HTR-8/SVneo (cell line): ENCODE measurements at regions not wholly inside any gene's neighbourhood (a gene's known extent, or its start where the extent isn't known, plus 50 kb on each side); places are given as distances from the start of the nearest gene placed in this dataset.

Experiments
- DNase-seq: peaks from one replicate; pipeline ENCODE4 v3.0.0; 2011; ENCODE audit warnings: low spot score, mixed read lengths; ENCODE audit not compliant: insufficient read length
- FAIRE-seq: peaks from 2 replicates; lab custom pipeline; 2011; peaks lifted over from hg19 to GRCh38; lab: Jason Lieb, UNC

DNA sequence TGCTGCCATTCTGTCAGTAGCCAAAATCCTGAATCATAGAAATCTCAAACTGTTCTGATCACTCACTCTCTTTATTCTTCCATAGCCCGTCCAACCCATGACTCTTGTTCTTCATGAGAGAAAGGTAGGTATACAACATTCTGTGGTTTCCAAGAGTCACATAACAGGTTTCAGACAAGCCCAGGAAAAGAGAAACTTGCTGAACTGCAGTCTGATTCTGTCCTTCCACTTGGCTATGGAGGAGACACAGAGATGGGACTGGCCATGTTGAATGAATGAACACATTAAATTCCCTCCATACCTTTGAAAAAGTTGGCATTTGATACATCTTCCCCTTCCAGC, 880.2 kb upstream of the CELF4 start:
- no peak for FAIRE-seq
- no peak for DNase-seq

- no peak for FAIRE-seq
- no peak for DNase-seq
Measured at GRCh38 chr18:38444971-38445803, 879.6 kb upstream of the CELF4 start.

- no peak for DNase-seq
- FAIRE-seq, result no peak
Measured at GRCh38 chr18:38427736-38428135, 862.1 kb upstream of the CELF4 start.

- FAIRE-seq (no peak), DNase-seq (no peak)
Measured at GRCh38 chr18:38427234-38427633, 861.6 kb upstream of the CELF4 start.

DNA sequence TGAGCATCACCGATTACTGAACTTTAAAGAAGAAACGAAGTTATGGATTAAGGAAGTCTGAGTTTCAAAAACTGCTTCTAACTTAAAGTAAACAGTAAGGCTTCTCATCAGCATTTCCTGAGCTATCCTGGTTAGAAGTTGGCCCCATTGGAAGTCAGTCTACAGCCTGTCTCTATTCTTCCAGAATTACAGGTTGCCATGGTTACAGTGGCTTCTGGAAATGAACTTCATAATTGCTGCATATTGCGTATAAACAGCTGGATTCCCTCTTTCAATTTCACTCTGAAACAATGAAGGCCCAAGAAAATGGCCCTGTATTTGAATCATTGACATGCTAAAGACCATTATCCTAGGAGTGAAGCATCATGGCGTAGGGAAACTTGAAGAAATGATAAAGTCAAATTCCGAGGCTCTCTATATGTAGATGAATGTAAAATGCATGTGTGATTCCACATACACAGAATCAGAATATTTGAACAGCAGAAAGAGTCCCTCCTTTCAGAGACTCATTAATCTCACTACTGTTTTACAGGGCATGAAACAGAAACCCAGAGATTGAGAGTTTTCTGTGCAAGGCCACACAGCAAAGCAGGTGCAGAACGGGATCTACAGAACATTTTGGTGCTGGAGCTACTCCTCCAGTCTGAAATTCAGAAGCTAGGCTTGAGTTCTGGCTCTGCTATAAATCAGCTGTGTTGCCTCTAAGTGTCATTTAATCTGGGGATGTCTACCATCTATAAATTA, 856.4 kb upstream of the CELF4 start:
- no peak for DNase-seq
- FAIRE-seq, result no peak

DNA sequence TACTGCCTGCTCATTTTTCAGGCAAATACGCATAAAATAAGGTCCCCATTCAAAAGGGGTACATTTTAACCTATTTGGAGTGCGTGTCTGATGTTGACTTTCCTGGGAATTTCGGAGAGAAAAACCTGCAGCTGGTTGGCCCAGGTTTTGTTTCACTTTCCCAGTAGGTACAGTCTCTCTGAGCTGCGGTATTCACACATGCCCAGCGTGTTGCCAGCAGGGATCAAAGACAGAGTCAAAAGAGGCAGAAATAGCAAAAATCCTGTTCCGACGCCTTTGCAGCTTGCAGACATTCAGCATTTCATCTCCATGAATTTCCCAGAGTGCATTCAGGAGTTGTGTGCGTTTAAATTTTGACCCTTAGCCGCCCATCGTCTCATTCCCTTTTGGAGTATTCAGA, 855.4 kb upstream of the CELF4 start:
- DNase-seq (no peak), FAIRE-seq (no peak)

- FAIRE-seq (no peak), DNase-seq (no peak)
Measured at GRCh38 chr18:38420611-38421010, 855.0 kb upstream of the CELF4 start.

DNA sequence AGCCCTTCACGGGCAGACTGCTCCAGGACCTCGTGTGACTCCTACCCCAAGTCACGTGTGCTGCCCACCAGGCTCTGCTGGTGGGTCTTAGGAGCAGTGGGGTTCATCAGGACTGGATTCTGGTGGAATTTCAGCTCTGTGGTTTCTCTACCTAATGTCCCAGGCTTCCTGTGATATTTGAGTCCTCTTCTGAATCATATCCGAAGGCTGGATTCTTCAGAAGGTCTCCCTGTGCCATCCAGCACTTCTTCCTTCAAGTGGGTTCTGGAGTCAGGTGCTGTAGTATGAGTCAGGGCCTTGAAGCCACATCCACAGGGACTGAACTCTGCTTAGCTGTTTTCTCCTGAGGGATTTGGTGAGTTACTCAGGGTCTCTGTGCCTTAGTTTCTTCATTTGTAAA, 850.2 kb upstream of the CELF4 start:
- DNase-seq, result no peak
- FAIRE-seq, result no peak

GRCh38 chr18:38413193-38413592, 847.6 kb upstream of the CELF4 start:
- DNase-seq (no peak), FAIRE-seq (no peak)

DNA sequence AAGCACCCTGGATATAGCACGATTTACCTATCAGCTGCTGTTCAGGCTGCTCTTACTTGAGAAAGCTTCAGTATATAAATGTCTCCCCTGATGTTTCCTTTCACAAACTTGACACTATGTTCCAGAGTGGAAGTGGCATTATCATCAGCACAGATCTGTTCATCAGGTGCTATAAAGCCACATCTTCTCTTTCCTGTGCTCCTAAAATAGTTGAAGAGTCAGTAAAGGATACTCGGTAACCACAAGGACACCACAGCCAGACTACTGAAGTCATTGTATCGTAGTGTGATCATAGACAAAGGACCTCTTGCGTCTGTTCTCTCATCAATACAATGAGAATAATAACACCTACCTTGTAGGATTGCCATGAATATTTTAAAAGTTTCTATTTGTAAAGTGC, 841.0 kb upstream of the CELF4 start:
- no peak for FAIRE-seq

GRCh38 chr18:38402509-38402908, 836.9 kb upstream of the CELF4 start:
- DNase-seq (no peak), FAIRE-seq (no peak)

More for the DNA sequence above, 841.0 kb upstream of the CELF4 start:
- DNase-seq, result no peak

DNA sequence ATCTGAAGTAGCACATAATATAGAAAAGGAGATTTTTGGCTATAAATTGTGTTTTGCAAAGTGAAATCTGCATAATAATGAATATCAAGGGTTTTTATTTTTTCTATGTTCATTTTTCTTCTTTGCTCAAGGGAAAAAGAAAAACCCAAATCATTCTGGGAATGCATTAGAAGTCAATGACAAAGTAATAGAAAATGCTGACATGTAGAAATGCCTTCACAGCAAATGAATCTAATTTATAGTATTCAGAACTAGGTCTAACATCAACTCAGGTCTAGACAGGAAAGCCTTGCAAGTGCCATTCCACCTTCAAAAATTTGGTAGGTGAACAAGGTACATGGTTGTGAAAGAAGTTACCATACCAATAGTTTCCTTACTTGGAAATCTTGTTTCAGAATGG, 831.5 kb upstream of the CELF4 start:
- DNase-seq (no peak), FAIRE-seq (no peak)

DNA sequence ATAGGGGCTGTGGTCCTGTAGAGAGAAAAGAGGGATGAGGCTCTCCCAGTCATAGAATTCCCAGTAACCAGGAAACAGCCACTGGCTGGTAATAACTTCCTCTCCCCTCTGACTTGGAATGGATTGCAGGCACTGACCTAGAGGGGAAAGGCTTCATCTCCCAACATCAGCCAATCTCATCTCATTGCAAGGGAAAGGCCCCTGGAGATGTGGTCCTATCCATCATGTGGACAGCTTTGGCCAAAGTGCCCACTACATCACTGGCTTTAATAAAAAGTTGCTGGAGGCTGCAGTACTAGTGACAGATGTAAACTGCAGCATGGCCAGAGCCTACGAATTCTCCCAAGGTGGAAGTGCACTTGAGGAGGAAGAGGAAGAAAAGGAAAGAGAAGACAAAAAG, 820.5 kb upstream of the CELF4 start:
- DNase-seq (no peak), FAIRE-seq (no peak)

DNA sequence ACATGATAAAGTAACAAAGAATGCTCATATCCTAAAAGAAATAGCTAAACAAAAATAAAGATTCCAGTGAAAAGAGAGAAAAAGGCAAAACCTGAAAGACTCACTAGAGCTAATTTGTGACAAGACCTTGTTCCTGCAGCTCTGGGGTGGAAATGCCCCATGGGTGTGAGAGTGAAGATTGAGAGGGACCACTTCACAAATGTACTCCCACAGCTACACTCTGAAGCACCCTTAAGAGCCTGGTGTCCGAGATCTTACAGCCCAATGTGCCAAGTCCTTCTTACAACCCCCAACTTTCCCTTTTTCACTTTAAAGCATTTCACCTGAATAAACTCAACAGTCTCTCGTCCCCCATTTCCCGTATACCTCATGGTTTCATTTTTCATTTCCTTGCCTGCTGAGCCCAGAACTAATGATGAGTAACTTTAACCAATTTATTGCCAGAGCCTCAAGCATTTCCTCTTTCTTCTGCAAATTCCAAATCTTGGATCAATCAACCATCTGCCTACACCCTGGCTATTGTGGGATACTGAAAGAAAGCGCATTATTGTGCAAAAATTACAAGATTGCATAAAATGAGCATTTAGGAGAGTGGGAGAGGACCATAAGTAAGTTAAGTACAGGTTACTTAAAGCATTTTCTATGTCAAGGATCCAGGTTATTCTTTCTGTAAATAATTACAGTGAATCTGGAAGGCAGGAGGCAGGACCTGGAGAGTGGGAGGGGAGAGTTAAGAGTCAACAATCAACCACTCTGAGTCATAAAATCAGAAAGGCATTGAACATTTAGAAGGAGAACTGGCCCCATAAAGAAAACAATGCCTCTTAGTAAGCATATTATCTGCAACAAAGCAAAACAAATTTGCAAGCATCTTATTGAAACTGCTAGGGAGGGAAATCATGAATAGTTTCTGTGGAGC, 804.4 kb upstream of the CELF4 start:
- no peak for DNase-seq

GRCh38 chr18:38368886-38369285, 803.3 kb upstream of the CELF4 start:
- FAIRE-seq (no peak), DNase-seq (no peak)

More for the DNA sequence above, 804.4 kb upstream of the CELF4 start:
- no peak for FAIRE-seq

DNA sequence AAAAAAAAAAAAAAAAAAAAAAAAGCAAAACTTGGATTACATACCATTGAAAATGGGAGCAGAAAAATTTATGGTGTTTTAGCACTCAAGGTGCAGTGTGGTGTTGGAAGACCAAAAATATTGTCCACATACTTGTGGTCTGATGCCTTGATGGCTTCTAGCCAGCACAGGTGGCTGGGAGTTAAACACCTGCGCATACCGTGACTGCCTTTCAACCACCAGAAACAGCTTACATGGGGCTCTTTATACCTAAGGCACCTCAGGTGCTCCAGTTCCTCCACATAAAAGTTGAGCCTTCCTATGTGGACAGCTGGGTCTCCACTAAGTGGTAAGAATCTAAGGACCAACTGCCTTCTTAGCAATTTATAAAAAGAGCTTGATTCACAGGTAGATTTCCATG, 802.6 kb upstream of the CELF4 start:
- no peak for FAIRE-seq
- DNase-seq, result no peak

GRCh38 chr18:38367473-38367872, 801.9 kb upstream of the CELF4 start:
- no peak for DNase-seq

DNA sequence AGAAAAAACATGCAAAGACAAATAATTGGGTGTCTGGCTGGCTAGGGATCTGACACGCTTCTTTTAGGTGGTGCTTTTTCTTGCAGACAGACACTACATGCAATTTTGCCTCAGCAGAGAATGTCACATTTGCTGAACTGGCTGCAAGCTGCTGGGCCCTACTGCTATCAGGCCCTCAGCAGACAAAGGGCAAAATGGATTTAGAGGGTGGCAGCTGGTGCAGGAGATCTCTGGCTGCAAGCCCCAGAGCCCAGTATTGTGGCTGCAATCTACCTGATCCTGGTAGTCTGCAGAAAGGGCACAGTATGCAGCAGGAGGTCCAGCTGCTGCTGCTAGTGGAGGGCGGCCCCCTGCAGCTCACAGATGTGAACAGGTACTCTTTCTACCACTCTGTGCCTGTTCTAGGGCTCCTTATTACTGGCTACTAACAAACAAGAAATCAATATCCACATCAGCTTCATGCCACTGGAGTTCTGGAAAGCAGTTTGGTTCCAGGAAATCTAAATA, 796.7 kb upstream of the CELF4 start:
- no peak for DNase-seq
- FAIRE-seq, result no peak

More at GRCh38 chr18:38367473-38367872, 801.9 kb upstream of the CELF4 start:
- no peak for FAIRE-seq

DNA sequence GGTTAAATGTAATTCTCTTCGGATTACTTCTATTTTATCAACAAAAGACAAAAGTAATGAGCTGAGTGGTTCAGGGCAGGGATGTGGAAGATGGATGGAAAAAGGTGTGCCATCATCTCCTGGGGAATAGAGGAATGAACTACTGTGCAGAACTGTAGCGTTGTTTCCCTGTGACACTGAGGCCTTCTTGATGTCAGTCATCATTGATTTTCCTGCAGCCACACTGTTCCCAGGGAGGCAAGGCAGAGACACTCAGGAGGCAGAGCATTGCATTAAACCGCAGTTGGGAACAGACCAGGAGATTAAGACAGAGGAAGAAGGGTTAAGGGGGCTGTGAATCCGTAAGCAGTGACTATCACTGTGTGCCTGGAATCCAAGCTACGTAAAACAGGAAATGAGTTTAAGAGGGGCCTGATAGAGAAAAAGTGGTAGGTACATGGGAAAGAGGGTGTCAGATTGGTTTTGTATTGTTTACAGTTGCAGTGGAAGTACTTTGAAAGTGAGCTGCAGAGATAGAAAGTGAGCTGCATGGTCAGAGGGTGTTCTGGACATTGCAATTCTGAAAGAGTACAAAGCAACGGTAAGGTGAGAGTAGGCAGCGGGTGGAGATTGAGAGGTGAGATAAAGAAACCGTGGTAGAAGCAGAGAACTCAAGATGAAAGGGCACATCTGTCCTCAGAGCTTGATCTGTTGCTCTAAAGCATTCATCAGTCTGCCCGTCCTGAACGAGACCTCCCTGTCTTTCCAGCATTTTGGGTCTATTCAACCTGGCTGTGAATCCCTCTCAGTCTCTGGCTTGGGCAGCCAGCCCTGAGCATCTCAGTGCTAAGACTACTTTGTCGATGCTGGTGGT, 793.4 kb upstream of the CELF4 start:
- no peak for DNase-seq

DNA sequence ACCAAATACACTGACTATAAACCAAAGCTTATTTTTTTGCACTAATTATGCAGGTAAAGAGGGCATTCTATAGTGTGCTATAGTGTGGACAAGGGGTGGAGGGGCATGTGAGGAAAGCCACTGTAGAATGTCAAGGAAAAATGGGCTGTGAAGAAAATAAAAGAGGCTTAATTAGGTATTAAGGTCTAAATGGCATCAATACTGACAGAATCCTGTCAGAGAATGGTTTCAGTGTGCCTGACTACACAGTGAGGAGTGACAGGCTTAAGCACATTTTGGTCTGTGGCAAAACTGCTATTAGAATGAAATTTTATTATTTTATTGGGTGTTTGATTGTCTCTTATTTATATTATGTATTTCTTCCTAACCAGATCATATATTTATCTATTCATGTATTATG, 787.6 kb upstream of the CELF4 start:
- DNase-seq (no peak), FAIRE-seq (no peak)

More for the DNA sequence above, 793.4 kb upstream of the CELF4 start:
- FAIRE-seq, result no peak
